Ovary (tissue), 3 donors: ENCODE measurements at regions not wholly inside any gene's neighbourhood (a gene's known extent, or its start where the extent isn't known, plus 50 kb on each side); places are given as distances from the start of the nearest gene placed in this dataset.

Experiments used
- CTCF ChIP-seq, 3 donors: fragments of 450-650 bp in 2 of 3; fragments of 200-600 bp in 1 of 3; IDR thresholded peaks; one replicate each; pipeline versions ENCODE4 v1.5.1 to v1.8.0; 2016 to 2022; ENCODE audit warnings: antibody characterized with exemption in 3 of 3, mild to moderate bottlenecking in 1 of 3
- EP300 ChIP-seq: sonication (generic); formaldehyde crosslinking; IDR thresholded peaks from one replicate; pipeline ENCODE4 v1.6.1; 2017; ENCODE audit warnings: antibody characterized with exemption
- POLR2A ChIP-seq: fragments of 450-650 bp; IDR thresholded peaks from one replicate; pipeline ENCODE4 v1.6.1; 2017; ENCODE audit warnings: antibody characterized with exemption, mild to moderate bottlenecking, moderate library complexity
- donor health status: DM: no; HTN: no; CAD: no.

DNA sequence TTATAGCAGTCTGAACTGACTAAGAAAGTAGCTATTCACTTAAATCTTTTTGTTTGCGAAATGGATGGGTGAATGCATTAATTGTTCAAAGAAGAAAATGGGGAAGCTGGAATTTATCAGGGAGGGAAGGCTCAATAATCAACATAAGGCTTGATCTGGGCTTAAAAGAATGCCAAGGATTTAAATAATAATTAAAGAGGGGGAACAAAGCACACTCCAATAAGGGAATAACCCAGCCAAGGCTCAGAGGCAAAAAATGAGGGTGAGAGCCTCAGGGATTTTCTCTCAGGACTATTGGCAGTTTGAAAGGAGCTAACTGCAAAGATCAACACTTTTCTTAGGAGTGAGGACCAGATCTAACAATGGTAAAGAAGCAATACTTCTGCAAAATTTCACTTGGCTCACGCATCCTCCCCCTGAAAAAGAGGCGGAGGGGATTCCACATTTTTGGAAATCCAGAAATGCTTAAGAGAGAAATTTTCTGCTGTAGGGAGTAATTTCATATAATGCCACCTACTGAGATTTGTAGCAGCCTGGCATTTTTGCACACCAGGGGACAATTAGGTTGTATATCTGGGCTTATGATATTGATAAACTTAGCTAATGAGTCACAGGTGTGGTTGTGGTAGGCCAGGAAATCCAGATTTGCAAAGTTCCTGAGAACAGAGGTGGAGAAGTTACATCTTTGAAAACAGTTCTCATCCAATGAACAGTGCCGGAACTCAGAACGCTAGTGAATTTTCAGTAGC is 405.1 kb downstream of the TUSC7 start:
- TF ChIP-seq POLR2A (no peak), CTCF (IDR thresholded peaks at IDR 0.05) (no peak), EP300 (no peak)
